RWPE1 (cell line): ENCODE measurements at regions not wholly inside any gene's neighbourhood (a gene's known extent, or its start where the extent isn't known, plus 50 kb on each side); places are given as distances from the start of the nearest gene placed in this dataset.

Source experiments
- CTCF ChIA-PET: fragments of 350-600 bp; sonication (Branson Sonifier 250); formaldehyde crosslinking; extraction: SDS; loops from one replicate; lab custom pipeline; 2021; lab: Yijun Ruan, JAX
- POLR2A ChIA-PET: fragments of 400-600 bp; formaldehyde crosslinking; extraction: SDS; loops from one replicate; lab custom pipeline; 2020; ENCODE audit warnings: antibody characterized with exemption; ENCODE audit not compliant: low non-redundant PET; lab: Yijun Ruan, JAX
- DNase-seq: peaks from one replicate; pipeline ENCODE4 v3.0.0; 2012; ENCODE audit warnings: low spot score
- H3K27ac ChIP-seq: fragments of 450-650 bp; 2 replicates; pipeline ENCODE4 v1.5.1; 2017
- CTCF ChIP-seq: fragments of 450-650 bp; conservative IDR thresholded peaks from 2 replicates; pipeline ENCODE4 v1.5.1; 2017; ENCODE audit warnings: low read depth, mild to moderate bottlenecking

- CTCF ChIA-PET = interaction anchor here (0.5 to 0.6 kb wide), 2 partner anchors 104 to 1814 kb away, joined by 3 read pairs; no protein-coding TSS in a partner anchor
- DNase-seq = no peak
- TF ChIP-seq CTCF = no peak
- POLR2A ChIA-PET = interaction anchor here (0.7 kb wide), 1 partner anchor 136 kb away, joined by 4 read pairs; no protein-coding TSS in a partner anchor
- no peak overlapping the region for H3K27ac ChIP-seq
Observed at GRCh38 chr5:93053825-93054224, 527.2 kb downstream of the NR2F1-AS1 start.

- TF ChIP-seq CTCF = no peak
- ChIA-PET POLR2A (no interaction called here), CTCF (no interaction called here)
- DNase-seq = no peak
- H3K27ac ChIP-seq = no peak overlapping the region
Observed at GRCh38 chr5:93048858-93049257, 532.2 kb downstream of the NR2F1-AS1 start.

- no peak for TF ChIP-seq CTCF
- H3K27ac ChIP-seq = no peak overlapping the region
- CTCF ChIA-PET = interaction anchor here (0.6 to 0.7 kb wide), 2 partner anchors 10 to 42 kb away, joined by 3 to 8 read pairs; no protein-coding TSS in a partner anchor
- POLR2A ChIA-PET = no interaction called here
- DNase-seq = no peak
Observed at GRCh38 chr5:93044859-93045666, 536.0 kb downstream of the NR2F1-AS1 start.

GRCh38 chr5:93039888-93040287 is 541.1 kb downstream of the NR2F1-AS1 start:
- POLR2A ChIA-PET = no interaction called here
- H3K27ac ChIP-seq = no peak overlapping the region
- CTCF ChIA-PET = no interaction called here
- TF ChIP-seq CTCF = no peak
- DNase-seq = no peak

- no peak for DNase-seq
- TF ChIP-seq CTCF = no peak
- no peak overlapping the region for H3K27ac ChIP-seq
- CTCF ChIA-PET = no interaction called here
- POLR2A ChIA-PET = no interaction called here
Observed at GRCh38 chr5:93034621-93035590, 546.1 kb downstream of the NR2F1-AS1 start.

GRCh38 chr5:93022796-93023447 is 558.1 kb downstream of the NR2F1-AS1 start:
- no peak for DNase-seq
- ChIA-PET POLR2A (no interaction called here), CTCF (no interaction called here)
- no peak overlapping the region for H3K27ac ChIP-seq
- TF ChIP-seq CTCF = no peak
